PC-9 (cell line): ENCODE measurements at regions not wholly inside any gene's neighbourhood (a gene's known extent, or its start where the extent isn't known, plus 50 kb on each side); places are given as distances from the start of the nearest gene placed in this dataset.

Experiments
- BruUV-seq: library from RNA; stranded (reverse); fragments of 400-500 nt; replicated peaks from 2 replicates; lab custom pipeline; 2021; lab: Mats Ljungman, UMichigan
- CTCF ChIA-PET: fragments of 300-600 bp; sonication (Branson Sonifier 250); formaldehyde crosslinking; loops from one replicate; lab custom pipeline; 2022; ENCODE audit warnings: antibody characterized with exemption; lab: Charles Lee
- POLR2A ChIA-PET: fragments of 300-600 bp; sonication (Branson Sonifier 250); formaldehyde crosslinking; loops from one replicate; lab custom pipeline; 2022; ENCODE audit warnings: antibody characterized with exemption; ENCODE audit not compliant: unreplicated experiment; lab: Charles Lee
- DNase-seq, 2 experiments: peaks; one replicate each; pipeline versions ENCODE4 v3.0.0 to v3.0.0-alpha.2; 2015 to 2022; ENCODE audit warnings: mixed read lengths in 1 of 2
- H2AFZ ChIP-seq: fragments of 200-600 bp; sonication (generic); 2 replicates; pipeline ENCODE4 v1.8.1; 2017; ENCODE audit warnings: antibody characterized with exemption
- H3F3A ChIP-seq: fragments of 200-600 bp; sonication (generic); 2 replicates; pipeline ENCODE4 v1.8.1; 2017; ENCODE audit warnings: antibody characterized with exemption, mild to moderate bottlenecking, low read depth; ENCODE audit not compliant: insufficient read depth
- H3K27ac ChIP-seq: fragments of 200-600 bp; sonication (generic); 2 replicates; pipeline ENCODE4 v1.6.1; 2016; ENCODE audit warnings: mixed run types
- H3K27me3 ChIP-seq: fragments of 200-600 bp; sonication (generic); 2 replicates; pipeline ENCODE4 v1.6.1; 2016; ENCODE audit warnings: low read depth, mixed run types; ENCODE audit not compliant: insufficient read depth
- H3K36me3 ChIP-seq: fragments of 200-600 bp; sonication (generic); 2 replicates; pipeline ENCODE4 v1.6.1; 2016; ENCODE audit warnings: low read depth, mixed run types
- H3K4me1 ChIP-seq: fragments of 200-600 bp; sonication (generic); replicated peaks from 2 replicates; pipeline ENCODE4 v1.6.1; 2016; ENCODE audit warnings: mixed run types; ENCODE audit not compliant: insufficient read depth
- H3K4me2 ChIP-seq: fragments of 200-600 bp; sonication (generic); 2 replicates; pipeline ENCODE4 v1.6.1; 2017; ENCODE audit warnings: mixed run types
- H3K4me3 ChIP-seq: fragments of 200-600 bp; sonication (generic); 2 replicates; pipeline ENCODE4 v1.6.1; 2016; ENCODE audit warnings: mixed run types
- H3K79me2 ChIP-seq: fragments of 200-600 bp; sonication (generic); 2 replicates; pipeline ENCODE4 v1.6.1; 2017; ENCODE audit warnings: low read depth, mixed run types
- H3K9me2 ChIP-seq: fragments of 200-600 bp; sonication (generic); 2 replicates; pipeline ENCODE4 v1.8.1; 2017; ENCODE audit warnings: mild to moderate bottlenecking; ENCODE audit not compliant: insufficient read depth
- H3K9me3 ChIP-seq: fragments of 200-600 bp; sonication (generic); 2 replicates; pipeline ENCODE4 v1.8.1; 2016; ENCODE audit warnings: low read depth; ENCODE audit not compliant: insufficient read depth
- H4K20me1 ChIP-seq: fragments of 200-600 bp; sonication (generic); 2 replicates; pipeline ENCODE4 v1.8.1; 2017; ENCODE audit not compliant: insufficient read depth
- CTCF ChIP-seq: fragments of 200-600 bp; sonication (generic); conservative IDR thresholded peaks from 2 replicates; pipeline ENCODE4 v1.6.1; 2017; ENCODE audit warnings: mixed run types, antibody characterized with exemption, mild to moderate bottlenecking, moderate library complexity
- EZH2 ChIP-seq: fragments of 200-600 bp; sonication (generic); IDR thresholded peaks from 2 replicates; pipeline ENCODE4 v1.8.0; 2017; ENCODE audit warnings: antibody characterized with exemption, low read depth
- intact Hi-C: fragments of 100-400 bp; cut with micrococcal nuclease; formaldehyde crosslinking; loops from one replicate; pipeline ENCODE4 v1.10.0; 2022; ENCODE audit not compliant: unreplicated experiment

GRCh38 chr2:223165423-223166214, 113.6 kb downstream of the KCNE4 start:
- no peak for DNase-seq
- H3F3A ChIP-seq: no peaks in the 10 kb centered on the region
- no peaks in the 10 kb centered on the region for H3K4me1 ChIP-seq
- H4K20me1 ChIP-seq: no peaks in the 10 kb centered on the region
- intact Hi-C loops: no loop called here
- no peaks in the 10 kb centered on the region for H3K27me3 ChIP-seq
- H3K27ac ChIP-seq: no peak overlapping the region
- H3K9me2 ChIP-seq: 0 out of 2 replicates have a peak, but pooled peaks cover 4% of the 10 kb centered on the region
- POLR2A ChIA-PET: no interaction called here
- H3K4me2 ChIP-seq: no peak overlapping the region
- no peaks in the 10 kb centered on the region for H3K79me2 ChIP-seq
- TF ChIP-seq EZH2: no peak
- no peak for TF ChIP-seq CTCF
- no peak overlapping the region for H2AFZ ChIP-seq
- no peaks in the 10 kb centered on the region for H3K36me3 ChIP-seq
- no peak overlapping the region for H3K4me3 ChIP-seq
- no peaks in the 10 kb centered on the region for H3K9me3 ChIP-seq
- BruUV-seq: no TSS peak
- CTCF ChIA-PET: no interaction called here

- no peak for TF ChIP-seq CTCF
- no peak for TF ChIP-seq EZH2
- ChIA-PET CTCF (no interaction called here), POLR2A (no interaction called here)
Measured at GRCh38 chr2:223166215-223166493, 114.2 kb downstream of the KCNE4 start.

GRCh38 chr2:223166983-223167650, 115.1 kb downstream of the KCNE4 start:
- Histone ChIP-seq H4K20me1 (no peaks in the 10 kb centered on the region), H3F3A (no peaks in the 10 kb centered on the region), H3K9me2 (0 out of 2 replicates have a peak, but pooled peaks cover 1% of the 10 kb centered on the region), H3K79me2 (no peaks in the 10 kb centered on the region), H3K4me1 (no peaks in the 10 kb centered on the region), H2AFZ (no peak overlapping the region), H3K4me3 (no peak overlapping the region), H3K27me3 (no peaks in the 10 kb centered on the region), H3K4me2 (no peak overlapping the region), H3K36me3 (no peaks in the 10 kb centered on the region), H3K9me3 (no peaks in the 10 kb centered on the region), H3K27ac (no peak overlapping the region)
- CTCF ChIA-PET: no interaction called here
- POLR2A ChIA-PET: no interaction called here
- DNase-seq: no peak
- no peak for TF ChIP-seq CTCF
- TF ChIP-seq EZH2: no peak
- intact Hi-C loops: no loop called here
- no TSS peak for BruUV-seq

More at GRCh38 chr2:223166215-223166493, 114.2 kb downstream of the KCNE4 start:
- no peaks in the 10 kb centered on the region for H3F3A ChIP-seq
- H3K27ac ChIP-seq: no peak overlapping the region
- H4K20me1 ChIP-seq: no peaks in the 10 kb centered on the region
- intact Hi-C loops: no loop called here
- BruUV-seq: no TSS peak
- H3K27me3 ChIP-seq: no peaks in the 10 kb centered on the region
- H3K4me3 ChIP-seq: no peak overlapping the region
- no peak overlapping the region for H2AFZ ChIP-seq
- no peak for DNase-seq
- no peaks in the 10 kb centered on the region for H3K9me3 ChIP-seq
- H3K4me2 ChIP-seq: no peak overlapping the region
- H3K4me1 ChIP-seq: no peaks in the 10 kb centered on the region
- no peaks in the 10 kb centered on the region for H3K36me3 ChIP-seq
- no peaks in the 10 kb centered on the region for H3K79me2 ChIP-seq
- H3K9me2 ChIP-seq: 0 out of 2 replicates have a peak, but pooled peaks cover 4% of the 10 kb centered on the region
